Middle frontal gyrus (tissue), 1 donor: ENCODE measurements at regions not wholly inside any gene's neighbourhood (a gene's known extent, or its start where the extent isn't known, plus 50 kb on each side); places are given as distances from the start of the nearest gene placed in this dataset.

Experiments used
- DNase-seq: peaks from one replicate; pipeline ENCODE4 v3.0.0-alpha.2; 2015; ENCODE audit warnings: low spot score; ENCODE audit errors: extremely low spot score

DNA sequence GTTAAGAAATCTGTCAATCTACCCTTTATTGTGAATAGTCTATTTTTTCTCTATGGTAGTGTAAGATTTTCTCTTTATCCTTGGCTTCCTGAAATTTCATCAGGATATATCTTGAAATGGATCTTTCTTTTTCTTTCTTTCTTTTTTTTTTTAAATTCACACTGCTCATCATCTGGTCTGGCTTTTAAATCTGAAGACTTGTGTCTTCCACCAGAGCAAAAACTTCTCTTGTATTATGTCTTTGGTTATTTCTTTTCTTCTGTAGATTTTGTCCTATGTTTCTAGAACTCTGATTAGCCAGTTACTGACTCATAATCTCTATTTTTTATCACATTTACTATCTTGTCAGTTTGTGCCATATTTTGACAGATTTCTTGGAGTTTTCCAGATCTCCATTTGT is 133.8 kb upstream of the LMO4 start:
- no peak for DNase-seq

- no peak for DNase-seq
Measured at GRCh38 chr1:87196110-87196827, 132.4 kb upstream of the LMO4 start.

DNA sequence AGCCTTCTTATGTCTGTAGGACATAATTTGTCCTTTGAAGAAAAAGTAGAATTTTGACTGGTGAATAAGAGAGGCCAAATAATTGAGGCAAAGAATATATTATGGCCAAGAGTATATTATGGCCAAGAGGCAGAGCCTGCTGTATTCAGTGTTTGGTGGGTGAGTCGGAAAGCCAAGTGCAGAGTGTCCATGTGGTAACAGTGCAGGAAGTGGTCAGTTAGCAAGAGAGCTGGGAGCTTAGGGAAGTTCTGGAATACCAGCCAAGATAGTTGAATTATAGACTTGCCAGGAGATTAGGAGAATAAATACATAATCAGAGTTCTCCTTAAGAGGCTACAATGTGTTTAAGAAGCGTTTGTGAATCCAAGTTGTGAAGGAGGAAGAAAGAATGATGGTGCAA is 131.5 kb upstream of the LMO4 start:
- DNase-seq = no peak

GRCh38 chr1:87197641-87198040 is 131.0 kb upstream of the LMO4 start:
- no peak for DNase-seq

- DNase-seq = no peak
Measured at GRCh38 chr1:87200875-87201638, 127.6 kb upstream of the LMO4 start.

DNA sequence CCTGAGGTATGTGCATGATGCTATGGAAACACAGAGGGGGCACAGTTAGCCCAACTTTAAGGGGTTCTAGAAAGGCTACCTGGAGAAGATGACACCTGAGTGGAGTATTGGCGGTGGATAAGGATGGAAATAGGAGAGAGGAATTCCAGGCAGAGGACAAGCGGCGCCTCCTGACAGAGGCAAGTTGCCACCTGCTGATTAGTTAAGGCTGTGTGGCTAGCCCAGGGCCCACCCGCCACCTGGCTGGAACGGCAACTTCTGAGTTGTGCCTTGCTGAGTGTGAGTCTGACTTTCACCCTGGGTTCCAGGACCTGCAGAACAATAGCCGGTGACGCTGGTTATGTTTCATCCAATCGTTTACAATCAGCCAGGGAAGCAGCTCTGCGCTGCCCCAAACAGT is 126.9 kb upstream of the LMO4 start:
- DNase-seq = no peak

DNA sequence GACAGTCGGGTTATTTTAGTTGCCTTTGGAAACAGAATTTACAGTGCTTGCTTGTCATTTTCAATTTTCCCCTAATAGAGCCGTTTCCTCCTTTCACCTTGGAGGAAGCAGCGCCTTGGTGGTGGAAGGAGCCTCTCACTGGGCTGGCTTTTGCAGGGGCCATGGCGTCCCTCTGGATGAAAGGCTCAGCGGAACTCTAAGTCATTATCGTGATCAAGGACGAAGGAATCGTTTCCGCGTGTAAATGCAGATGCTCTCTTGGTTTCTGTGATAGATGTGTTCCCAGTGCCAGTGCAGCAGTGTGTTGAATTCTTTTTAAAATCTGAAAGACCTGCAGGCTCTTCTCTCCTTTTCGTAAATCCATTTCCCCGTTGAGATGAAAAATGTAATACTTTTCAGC is 126.2 kb upstream of the LMO4 start:
- no peak for DNase-seq

DNA sequence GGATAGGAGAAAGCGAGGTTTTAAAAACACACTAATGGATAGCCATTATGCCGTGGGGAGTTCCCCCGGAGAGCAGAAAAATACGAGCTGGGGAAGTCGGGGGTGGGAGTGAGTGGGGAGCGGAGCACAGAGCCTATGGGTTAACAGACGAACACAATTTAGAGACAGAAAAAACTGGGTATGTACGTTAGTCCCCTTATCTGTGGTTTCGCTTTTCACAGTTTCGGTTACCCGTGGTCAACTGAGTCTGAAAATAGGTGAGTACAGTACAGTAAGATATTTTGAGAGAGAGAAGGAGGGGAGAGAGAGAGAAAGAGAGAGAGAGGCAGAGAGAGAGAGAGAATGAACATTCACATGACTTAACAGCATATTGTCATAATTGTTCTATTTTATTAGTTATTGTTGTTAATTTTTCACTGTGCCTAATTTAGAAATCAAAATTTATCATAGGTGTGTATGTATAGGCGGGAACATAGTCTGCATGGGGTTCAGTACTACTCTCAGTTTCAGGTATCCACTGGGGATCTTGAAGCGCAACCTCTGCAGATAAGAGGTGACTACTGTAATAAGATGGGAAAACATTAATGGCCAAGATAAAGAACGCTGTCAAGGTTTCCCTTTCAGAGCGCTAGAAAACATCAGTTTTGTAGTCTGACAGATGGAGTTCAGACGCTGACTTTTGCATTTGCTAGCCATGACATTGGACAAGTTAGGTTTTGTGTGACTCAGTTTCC is 125.6 kb upstream of the LMO4 start:
- DNase-seq = no peak

DNA sequence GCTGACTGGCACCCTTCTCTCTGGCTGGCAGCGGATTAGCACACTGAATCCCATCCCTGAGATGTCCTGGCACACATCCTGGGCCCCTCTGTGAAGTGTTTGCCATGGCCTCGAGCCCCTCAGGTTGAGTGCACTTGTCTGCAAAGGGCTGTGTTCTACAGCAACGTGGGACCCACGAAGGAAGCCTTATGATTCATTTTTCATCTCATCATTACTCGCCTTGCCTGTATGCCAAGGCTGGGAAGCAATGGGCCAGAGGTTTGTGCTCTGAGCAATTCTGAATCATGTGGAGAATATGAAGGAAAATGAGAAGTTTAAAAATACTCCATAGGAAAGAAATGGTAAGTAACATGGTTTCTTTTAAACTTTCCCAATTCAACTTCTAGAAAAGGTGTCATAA is 124.8 kb upstream of the LMO4 start:
- no peak for DNase-seq

DNA sequence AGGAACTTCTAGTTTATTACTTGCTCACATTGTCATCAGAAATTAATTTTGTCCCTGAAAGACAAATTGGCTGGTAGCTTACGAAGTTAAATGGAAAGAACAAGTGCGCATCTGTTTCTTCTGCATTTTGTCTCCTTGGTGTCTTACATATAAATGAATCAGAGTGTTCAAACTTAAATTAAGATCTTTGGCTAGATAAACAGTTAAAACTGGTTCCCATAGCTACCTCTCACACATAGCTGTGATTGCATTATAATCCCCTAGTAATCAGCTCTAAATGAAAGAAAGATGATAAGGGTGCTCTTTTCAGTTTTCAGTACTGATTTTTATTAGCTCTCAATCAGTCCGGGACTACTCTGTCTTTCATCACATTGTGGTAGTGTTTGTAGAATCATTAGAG is 124.2 kb upstream of the LMO4 start:
- DNase-seq = no peak

DNA sequence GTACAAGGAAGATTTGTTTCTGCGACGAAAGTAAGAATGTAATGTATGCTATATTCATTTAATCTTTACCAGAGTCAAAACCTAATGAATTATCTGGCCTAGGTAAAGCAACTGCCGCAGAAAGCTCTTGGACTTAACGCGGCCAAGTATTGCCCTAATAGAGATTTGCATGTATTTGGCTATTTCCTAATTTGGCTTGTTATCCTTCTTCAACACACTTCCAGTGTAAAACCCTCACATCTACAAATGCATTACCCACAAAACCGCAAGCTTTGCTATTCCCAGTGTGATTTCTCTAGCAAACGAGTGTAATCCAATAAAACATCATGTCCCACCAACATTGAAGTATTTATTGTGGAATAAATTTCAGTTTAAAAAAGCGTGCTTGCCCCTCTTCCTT is 123.8 kb upstream of the LMO4 start:
- no peak for DNase-seq

- no peak for DNase-seq
Measured at GRCh38 chr1:87206044-87206831, 122.4 kb upstream of the LMO4 start.

GRCh38 chr1:87208080-87208479 is 120.6 kb upstream of the LMO4 start:
- no peak for DNase-seq

- no peak for DNase-seq
Measured at GRCh38 chr1:87208931-87209330, 119.7 kb upstream of the LMO4 start.

GRCh38 chr1:87210151-87210550 is 118.5 kb upstream of the LMO4 start:
- DNase-seq = no peak

DNA sequence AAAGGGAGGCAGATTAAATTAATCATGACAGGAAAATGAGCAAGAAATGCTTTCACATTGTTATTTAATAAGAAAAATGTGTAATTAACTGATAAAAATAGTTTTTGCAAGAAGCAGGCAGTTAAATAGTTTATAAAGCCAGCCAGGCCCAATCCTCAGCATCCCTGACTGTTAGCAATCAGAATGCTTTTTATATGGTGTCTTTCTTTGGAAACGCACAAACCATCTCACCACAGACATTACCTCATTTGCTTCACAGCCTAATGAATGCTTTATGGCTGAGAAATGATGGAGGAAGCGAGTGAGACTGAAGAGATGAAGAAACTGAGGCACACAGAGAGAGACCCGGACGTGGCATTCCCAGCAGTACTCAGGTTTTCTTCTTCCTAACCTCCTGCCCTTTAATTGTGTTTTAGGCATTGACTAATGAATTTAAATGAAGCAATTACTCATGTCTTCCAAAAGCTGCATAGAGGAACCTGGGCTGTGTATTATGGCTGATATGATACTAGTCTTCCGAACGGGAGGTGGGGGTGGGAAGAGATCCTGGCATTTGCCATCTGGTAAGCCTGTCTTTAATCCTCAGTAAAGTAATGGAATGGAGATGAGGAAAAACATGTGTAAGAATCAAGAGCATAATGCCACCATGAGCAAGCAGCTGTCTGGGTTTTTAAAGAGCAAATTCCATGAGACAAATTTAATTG is 116.1 kb upstream of the LMO4 start:
- no peak for DNase-seq

DNA sequence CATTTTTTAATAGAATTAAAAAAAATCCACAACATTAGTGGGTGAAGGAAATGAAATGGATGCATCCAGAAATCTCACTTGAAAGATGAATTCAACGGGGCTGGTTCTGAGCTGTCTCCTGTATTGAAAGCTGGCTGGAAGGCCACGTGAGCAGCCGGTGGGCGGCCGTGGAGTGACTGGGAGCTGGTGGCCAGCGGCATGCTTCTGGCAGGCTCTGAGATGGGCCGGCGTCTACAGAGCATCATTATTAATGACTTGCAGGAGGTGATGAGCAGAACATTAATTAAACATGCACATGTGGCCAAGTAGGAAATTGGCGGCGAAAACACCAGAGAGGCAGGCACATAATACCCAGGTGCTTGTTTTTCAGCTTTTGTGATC is 115.6 kb upstream of the LMO4 start:
- DNase-seq = no peak

- DNase-seq = no peak
Measured at GRCh38 chr1:87215592-87215991, 113.1 kb upstream of the LMO4 start.

DNA sequence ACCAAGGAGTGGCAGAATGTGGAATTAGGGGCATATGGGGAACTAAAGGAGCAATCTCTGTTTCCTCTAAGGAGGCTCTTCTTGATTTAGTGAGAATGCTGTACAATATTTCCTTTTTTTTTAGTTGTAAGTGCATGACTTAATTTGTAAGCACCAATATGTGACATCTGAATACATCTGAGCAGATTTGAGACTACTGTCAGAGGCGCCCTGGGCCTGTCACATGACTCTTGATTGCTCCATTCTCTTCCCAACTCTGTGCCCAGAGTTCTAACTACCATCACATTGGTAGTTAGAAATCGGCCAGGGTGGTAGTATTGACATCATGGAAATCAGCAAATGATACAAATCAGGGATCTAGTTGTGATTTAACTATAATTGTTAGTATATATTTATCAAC is 110.1 kb upstream of the LMO4 start:
- DNase-seq = no peak

- no peak for DNase-seq
Measured at GRCh38 chr1:87219141-87219540, 109.5 kb upstream of the LMO4 start.

- DNase-seq = no peak
Measured at GRCh38 chr1:87219626-87220025, 109.1 kb upstream of the LMO4 start.
